HEK293 (cell line): ENCODE measurements at regions not wholly inside any gene's neighbourhood (a gene's known extent, or its start where the extent isn't known, plus 50 kb on each side); places are given as distances from the start of the nearest gene placed in this dataset.

Experiments
- CTCF ChIA-PET: fragments of 350-600 bp; formaldehyde crosslinking; extraction: SDS; loops from one replicate; lab custom pipeline; 2021; ENCODE audit warnings: antibody characterized with exemption; lab: Yijun Ruan, JAX
- POLR2A ChIA-PET: fragments of 300-600 bp; formaldehyde crosslinking; extraction: SDS; loops from one replicate; lab custom pipeline; 2020; ENCODE audit warnings: antibody characterized with exemption, inconsistent platforms; lab: Yijun Ruan, JAX
- H3K27ac ChIP-seq: fragments of 200-500 bp; sonication (Bioruptor generic); 2 replicates; pipeline ENCODE4 v1.5.1; 2014; ENCODE audit warnings: low read depth, low read length, control low read depth, inconsistent platforms; ENCODE audit errors: extremely low read depth
- H3K36me3 ChIP-seq, 2 experiments: fragments of 200-500 bp in 1 of 2; sonication (Bioruptor generic) in 1 of 2; 1 replicate in 1 of 2; 2 replicates in 1 of 2; pipeline ENCODE4 v1.5.1; 2014 to 2017; ENCODE audit warnings: inconsistent platforms in 2 of 2, low read length in 2 of 2; ENCODE audit not compliant: control insufficient read depth in 2 of 2, insufficient read depth in 1 of 2
- H3K4me1 ChIP-seq: fragments of 200-500 bp; sonication (Bioruptor generic); 2 replicates; pipeline ENCODE4 v1.5.1; 2014; ENCODE audit warnings: mild to moderate bottlenecking, low read length, inconsistent platforms; ENCODE audit not compliant: control insufficient read depth, insufficient read depth
- H3K4me3 ChIP-seq: 2 replicates; pipeline ENCODE4 v1.5.1; 2011; ENCODE audit warnings: low read depth, mild to moderate bottlenecking, control low read depth, low read length, moderate library complexity
- H3K9me3 ChIP-seq: fragments of 200-500 bp; sonication (Bioruptor generic); 2 replicates; pipeline ENCODE4 v1.5.1; 2014; ENCODE audit warnings: low read depth, low read length, inconsistent platforms; ENCODE audit not compliant: control insufficient read depth, insufficient read depth
- GLIS2 ChIP-seq: fragments of 450-650 bp; formaldehyde crosslinking; IDR thresholded peaks from 2 replicates; pipeline ENCODE4 v1.5.1; 2016; ENCODE audit warnings: missing biosample characterization, missing genetic modification characterization
- SETDB1 ChIP-seq: IDR thresholded peaks from one replicate; pipeline ENCODE4 v1.6.1; 2017; ENCODE audit warnings: mild to moderate bottlenecking, low read length, moderate library complexity, mixed read lengths; ENCODE audit not compliant: insufficient read length
- SP7 ChIP-seq: fragments of 450-650 bp; formaldehyde crosslinking; IDR thresholded peaks from 2 replicates; pipeline ENCODE4 v1.5.1; 2016; ENCODE audit warnings: missing biosample characterization, missing genetic modification characterization
- ZBTB17 ChIP-seq: fragments of 450-650 bp; formaldehyde crosslinking; IDR thresholded peaks from 2 replicates; pipeline ENCODE4 v1.5.1; 2016; ENCODE audit warnings: missing biosample characterization, missing genetic modification characterization
- ZBTB20 ChIP-seq: fragments of 450-650 bp; formaldehyde crosslinking; IDR thresholded peaks from 2 replicates; pipeline ENCODE4 v1.5.1; 2016; ENCODE audit warnings: missing biosample characterization, missing genetic modification characterization
- ZBTB7A ChIP-seq: fragments of 450-650 bp; formaldehyde crosslinking; IDR thresholded peaks from 2 replicates; pipeline ENCODE4 v1.5.1; 2016; ENCODE audit warnings: low read depth, missing biosample characterization, missing genetic modification characterization
- ZNF155 ChIP-seq: fragments of 450-650 bp; formaldehyde crosslinking; IDR thresholded peaks from 2 replicates; pipeline ENCODE4 v1.5.1; 2016; ENCODE audit warnings: missing biosample characterization, missing genetic modification characterization
- ZNF292 ChIP-seq: fragments of 450-650 bp; formaldehyde crosslinking; IDR thresholded peaks from 2 replicates; pipeline ENCODE4 v1.5.1; 2016; ENCODE audit warnings: low read depth, missing biosample characterization, missing genetic modification characterization, borderline replicate concordance
- ZNF350 ChIP-seq: fragments of 450-650 bp; formaldehyde crosslinking; IDR thresholded peaks from 2 replicates; pipeline ENCODE4 v1.5.0; 2017; ENCODE audit warnings: missing biosample characterization, mild to moderate bottlenecking, missing genetic modification characterization
- ZNF423 ChIP-seq: fragments of 450-650 bp; formaldehyde crosslinking; IDR thresholded peaks from 2 replicates; pipeline ENCODE4 v1.5.1; 2016; ENCODE audit warnings: missing biosample characterization, missing genetic modification characterization
- ZNF433 ChIP-seq: fragments of 450-650 bp; formaldehyde crosslinking; IDR thresholded peaks from 2 replicates; pipeline ENCODE4 v1.5.1; 2016; ENCODE audit warnings: missing biosample characterization, missing genetic modification characterization, low read depth
- ZNF510 ChIP-seq: fragments of 450-650 bp; formaldehyde crosslinking; IDR thresholded peaks from 2 replicates; pipeline ENCODE4 v1.5.1; 2018; ENCODE audit warnings: mild to moderate bottlenecking, missing genetic modification characterization, missing biosample characterization; ENCODE audit not compliant: insufficient replicate concordance
- ZNF513 ChIP-seq: fragments of 450-650 bp; IDR thresholded peaks from 2 replicates; pipeline ENCODE4 v1.5.1; 2018; ENCODE audit warnings: missing biosample characterization, missing genetic modification characterization
- ZNF529 ChIP-seq: fragments of 450-650 bp; formaldehyde crosslinking; IDR thresholded peaks from 2 replicates; pipeline ENCODE4 v1.5.1; 2017; ENCODE audit warnings: missing genetic modification characterization, missing biosample characterization; ENCODE audit not compliant: insufficient replicate concordance
- ZNF544 ChIP-seq: fragments of 450-650 bp; formaldehyde crosslinking; IDR thresholded peaks from 2 replicates; pipeline ENCODE4 v1.5.0; 2017; ENCODE audit warnings: missing biosample characterization, missing genetic modification characterization
- ZNF654 ChIP-seq: fragments of 450-650 bp; formaldehyde crosslinking; IDR thresholded peaks from 2 replicates; pipeline ENCODE4 v1.5.1; 2016; ENCODE audit warnings: low read depth, missing biosample characterization, missing genetic modification characterization
- ZNF692 ChIP-seq: fragments of 450-650 bp; formaldehyde crosslinking; IDR thresholded peaks from 2 replicates; pipeline ENCODE4 v1.5.1; 2016; ENCODE audit warnings: missing biosample characterization, missing genetic modification characterization
- ZNF76 ChIP-seq: fragments of 450-650 bp; formaldehyde crosslinking; IDR thresholded peaks from 2 replicates; pipeline ENCODE4; 2016; ENCODE audit warnings: low read depth, missing biosample characterization, missing genetic modification characterization, borderline replicate concordance
- ZNF777 ChIP-seq: fragments of 450-650 bp; formaldehyde crosslinking; IDR thresholded peaks from 2 replicates; pipeline ENCODE4 v1.5.1; 2017; ENCODE audit warnings: missing biosample characterization, missing genetic modification characterization, borderline replicate concordance
- TF ChIP-seq, protein P1 (sequence below): fragments of 450-650 bp; formaldehyde crosslinking; IDR thresholded peaks from 2 replicates; pipeline ENCODE4 v1.5.1; 2017; ENCODE audit warnings: missing biosample characterization, missing genetic modification characterization
- TF ChIP-seq, protein P2 (sequence below): fragments of 450-650 bp; formaldehyde crosslinking; IDR thresholded peaks from 2 replicates; pipeline ENCODE4 v1.5.1; 2017; ENCODE audit warnings: missing biosample characterization, missing genetic modification characterization
- TF ChIP-seq, protein P3 (sequence below): fragments of 450-650 bp; formaldehyde crosslinking; IDR thresholded peaks from 2 replicates; pipeline ENCODE4; 2016; ENCODE audit warnings: missing biosample characterization, missing genetic modification characterization
- TF ChIP-seq, protein P4 (sequence below): fragments of 450-650 bp; formaldehyde crosslinking; IDR thresholded peaks from 2 replicates; pipeline ENCODE4 v1.5.1; 2016; ENCODE audit warnings: missing biosample characterization, missing genetic modification characterization

DNA sequence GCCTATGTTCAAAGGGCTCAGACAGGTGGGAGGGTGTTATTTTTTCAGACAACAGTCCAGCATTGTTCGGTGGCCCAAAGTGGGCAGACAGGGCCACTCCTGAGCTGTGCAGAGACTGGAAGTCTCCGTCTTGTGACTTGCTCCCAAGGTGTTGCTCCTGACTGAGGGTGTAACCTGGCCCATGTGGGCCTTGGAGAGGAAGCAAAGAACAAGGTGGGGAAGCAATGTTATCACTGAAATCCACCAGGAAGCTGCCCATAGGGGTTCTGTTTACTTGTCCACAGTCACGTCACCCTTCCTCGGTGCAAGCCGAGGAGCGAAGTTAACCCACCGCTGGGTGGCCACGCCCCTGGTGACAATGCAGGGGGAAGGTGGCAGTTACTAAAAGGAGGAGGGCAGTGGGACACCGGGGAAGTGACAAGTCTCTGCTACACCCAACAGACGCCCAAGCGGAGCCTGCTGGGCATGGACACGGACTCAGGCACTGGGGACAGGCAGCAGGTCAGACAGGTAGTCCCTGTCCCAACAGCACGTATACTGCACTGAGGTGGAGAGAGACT lies 311.6 kb upstream of the MKI67 start:
- ChIA-PET CTCF (no interaction called here), POLR2A (no interaction called here)
- TF ChIP-seq ZNF155 (tag by site-specific recombination) (no peak), SETDB1 (no peak), ZNF292 (tag by site-specific recombination) (no peak), ZNF350 (tag by site-specific recombination) (no peak)
- H3K36me3 ChIP-seq: no peaks in the 10 kb centered on the region
- no peaks in the 10 kb centered on the region for H3K9me3 ChIP-seq
- H3K4me3 ChIP-seq: no peak overlapping the region
- H3K4me1 ChIP-seq: no peaks in the 10 kb centered on the region
- no peak overlapping the region for H3K27ac ChIP-seq

DNA sequence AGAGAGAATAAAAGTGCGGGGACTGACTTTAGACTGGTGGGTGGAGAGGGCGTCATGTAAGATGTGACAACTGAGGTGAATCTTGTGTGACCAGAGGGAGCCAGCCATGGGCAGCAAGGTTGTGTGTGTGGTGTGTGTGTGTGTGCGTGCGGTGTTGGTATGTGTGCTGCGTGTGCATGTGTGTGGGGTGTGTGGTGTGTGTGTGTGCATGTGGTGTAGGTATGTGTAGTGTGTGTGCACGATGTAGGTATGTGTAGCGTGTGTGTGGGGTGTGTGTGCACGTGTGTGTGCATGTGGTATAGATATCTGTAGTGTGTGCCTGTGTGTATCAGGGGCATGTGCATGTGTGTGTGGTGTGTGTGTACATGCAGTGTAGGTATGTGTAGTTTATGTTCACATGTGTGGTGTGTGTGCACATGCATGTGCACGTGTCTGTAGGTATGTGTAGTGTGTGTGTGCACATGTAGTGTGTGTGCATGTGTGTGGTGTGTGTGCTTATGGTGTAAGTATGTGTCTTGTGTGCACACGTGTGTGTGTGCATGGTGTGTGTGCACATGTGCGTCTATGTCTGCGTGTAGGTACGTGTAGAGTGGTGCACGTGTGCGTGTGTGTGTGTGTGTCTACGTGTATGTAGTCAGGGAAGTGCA lies 312.3 kb upstream of the MKI67 start:
- no peak overlapping the region for H3K27ac ChIP-seq
- ChIA-PET POLR2A (no interaction called here), CTCF (no interaction called here)
- no peaks in the 10 kb centered on the region for H3K36me3 ChIP-seq
- TF ChIP-seq ZNF423: no peak
- TF ChIP-seq, protein P1, sequence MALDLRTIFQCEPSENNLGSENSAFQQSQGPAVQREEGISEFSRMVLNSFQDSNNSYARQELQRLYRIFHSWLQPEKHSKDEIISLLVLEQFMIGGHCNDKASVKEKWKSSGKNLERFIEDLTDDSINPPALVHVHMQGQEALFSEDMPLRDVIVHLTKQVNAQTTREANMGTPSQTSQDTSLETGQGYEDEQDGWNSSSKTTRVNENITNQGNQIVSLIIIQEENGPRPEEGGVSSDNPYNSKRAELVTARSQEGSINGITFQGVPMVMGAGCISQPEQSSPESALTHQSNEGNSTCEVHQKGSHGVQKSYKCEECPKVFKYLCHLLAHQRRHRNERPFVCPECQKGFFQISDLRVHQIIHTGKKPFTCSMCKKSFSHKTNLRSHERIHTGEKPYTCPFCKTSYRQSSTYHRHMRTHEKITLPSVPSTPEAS (tag by site-specific recombination): peak; percentile 39; the same call in 1 of the 2 replicates
- 0 out of 2 replicates have a peak, but pooled peaks have one; percentile 30 for TF ChIP-seq ZNF544 (tag by site-specific recombination)
- no peaks in the 10 kb centered on the region for H3K9me3 ChIP-seq
- H3K4me1 ChIP-seq: no peaks in the 10 kb centered on the region
- H3K4me3 ChIP-seq: no peak overlapping the region

DNA sequence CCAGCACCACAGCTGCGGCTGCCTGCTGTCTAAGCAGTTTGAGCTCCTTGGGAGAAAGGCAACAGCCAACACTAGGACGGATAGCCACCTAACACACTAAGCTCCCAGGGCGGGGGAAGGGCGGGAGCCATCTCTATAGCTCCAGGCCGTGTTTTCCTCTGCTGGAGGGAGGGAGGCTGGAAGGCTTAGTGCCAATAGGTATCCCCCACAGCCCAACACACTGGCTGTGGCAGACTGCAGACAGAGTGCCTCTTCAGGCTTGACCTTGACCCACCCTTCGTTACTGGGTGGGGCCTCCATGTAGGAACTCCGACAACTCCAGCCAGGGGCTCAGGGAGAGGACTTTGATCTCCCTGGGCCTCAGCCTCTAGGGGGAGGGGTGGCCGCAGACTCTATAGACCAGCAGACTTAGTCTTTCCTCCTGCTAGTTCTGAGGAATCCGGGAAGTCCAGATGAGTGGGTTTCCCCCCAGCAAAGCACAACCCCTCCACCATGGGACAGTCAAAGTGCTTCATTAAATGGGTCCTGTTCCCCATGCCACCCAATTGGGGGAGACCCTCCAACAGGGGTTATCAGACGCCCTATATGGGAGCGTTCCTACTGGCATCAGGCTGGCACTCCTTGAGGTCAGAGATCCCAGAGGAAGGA lies 314.4 kb upstream of the MKI67 start:
- ChIA-PET CTCF (no interaction called here), POLR2A (no interaction called here)
- Histone ChIP-seq H3K9me3 (no peaks in the 10 kb centered on the region), H3K36me3 (no peaks in the 10 kb centered on the region), H3K4me1 (no peaks in the 10 kb centered on the region), H3K27ac (no peak overlapping the region), H3K4me3 (no peak overlapping the region)
- TF ChIP-seq ZNF777 (tag by site-specific recombination): no peak
- no peak for TF ChIP-seq ZNF692 (tag by site-specific recombination)
- no peak for TF ChIP-seq GLIS2
- no peak for TF ChIP-seq ZNF433 (tag by site-specific recombination)
- no peak for TF ChIP-seq ZBTB17 (tag by site-specific recombination)
- no peak for TF ChIP-seq ZNF529 (tag by site-specific recombination)
- TF ChIP-seq ZNF654 (tag by site-specific recombination): no peak
- no peak for TF ChIP-seq ZNF510 (tag by site-specific recombination)
- TF ChIP-seq, protein P2, sequence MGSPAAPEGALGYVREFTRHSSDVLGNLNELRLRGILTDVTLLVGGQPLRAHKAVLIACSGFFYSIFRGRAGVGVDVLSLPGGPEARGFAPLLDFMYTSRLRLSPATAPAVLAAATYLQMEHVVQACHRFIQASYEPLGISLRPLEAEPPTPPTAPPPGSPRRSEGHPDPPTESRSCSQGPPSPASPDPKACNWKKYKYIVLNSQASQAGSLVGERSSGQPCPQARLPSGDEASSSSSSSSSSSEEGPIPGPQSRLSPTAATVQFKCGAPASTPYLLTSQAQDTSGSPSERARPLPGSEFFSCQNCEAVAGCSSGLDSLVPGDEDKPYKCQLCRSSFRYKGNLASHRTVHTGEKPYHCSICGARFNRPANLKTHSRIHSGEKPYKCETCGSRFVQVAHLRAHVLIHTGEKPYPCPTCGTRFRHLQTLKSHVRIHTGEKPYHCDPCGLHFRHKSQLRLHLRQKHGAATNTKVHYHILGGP (tag by site-specific recombination): no peak
- TF ChIP-seq, protein P3, sequence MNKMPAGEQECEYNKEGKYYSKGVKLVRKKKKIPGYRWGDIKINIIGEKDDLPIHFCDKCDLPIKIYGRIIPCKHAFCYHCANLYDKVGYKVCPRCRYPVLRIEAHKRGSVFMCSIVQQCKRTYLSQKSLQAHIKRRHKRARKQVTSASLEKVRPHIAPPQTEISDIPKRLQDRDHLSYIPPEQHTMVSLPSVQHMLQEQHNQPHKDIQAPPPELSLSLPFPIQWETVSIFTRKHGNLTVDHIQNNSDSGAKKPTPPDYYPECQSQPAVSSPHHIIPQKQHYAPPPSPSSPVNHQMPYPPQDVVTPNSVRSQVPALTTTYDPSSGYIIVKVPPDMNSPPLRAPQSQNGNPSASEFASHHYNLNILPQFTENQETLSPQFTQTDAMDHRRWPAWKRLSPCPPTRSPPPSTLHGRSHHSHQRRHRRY (tag by site-specific recombination): no peak
- TF ChIP-seq, protein P4, sequence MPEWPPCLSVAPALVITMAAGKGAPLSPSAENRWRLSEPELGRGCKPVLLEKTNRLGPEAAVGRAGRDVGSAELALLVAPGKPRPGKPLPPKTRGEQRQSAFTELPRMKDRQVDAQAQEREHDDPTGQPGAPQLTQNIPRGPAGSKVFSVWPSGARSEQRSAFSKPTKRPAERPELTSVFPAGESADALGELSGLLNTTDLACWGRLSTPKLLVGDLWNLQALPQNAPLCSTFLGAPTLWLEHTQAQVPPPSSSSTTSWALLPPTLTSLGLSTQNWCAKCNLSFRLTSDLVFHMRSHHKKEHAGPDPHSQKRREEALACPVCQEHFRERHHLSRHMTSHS (tag by site-specific recombination): no peak
- TF ChIP-seq ZNF513 (tag by site-specific recombination): no peak
- no peak for TF ChIP-seq ZBTB20 (tag by site-specific recombination)
- TF ChIP-seq ZBTB7A (tag by site-specific recombination): no peak
- no peak for TF ChIP-seq SP7
- no peak for TF ChIP-seq ZNF76 (tag by site-specific recombination)
